ENCODE measurements at regions not wholly inside any gene's neighbourhood (a gene's known extent, or its start where the extent isn't known, plus 50 kb on each side); places are given as distances from the start of the nearest gene placed in this dataset.

DNA sequence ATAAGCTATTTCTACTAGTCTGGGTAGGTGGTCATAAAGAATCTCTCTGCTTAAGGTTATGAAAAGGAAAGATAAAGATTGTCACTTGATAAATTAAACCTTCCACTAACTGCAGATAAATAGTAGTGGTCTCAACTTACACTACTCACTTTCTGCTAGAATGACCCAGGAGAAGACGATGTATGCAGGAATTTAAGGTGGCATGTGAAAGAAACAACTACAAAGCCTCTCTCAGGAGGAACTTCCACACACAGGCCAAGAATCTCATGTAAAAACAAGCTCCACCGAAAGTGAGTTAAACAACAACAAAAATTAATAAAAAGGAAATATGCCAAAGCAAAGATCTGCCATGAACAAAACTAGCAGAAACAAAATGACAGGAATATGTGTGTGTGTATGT lies 165.4 kb downstream of the CDC14C start:
- H3K4me3 ChIP-seq (replicated peaks in 1 of 3; ENCODE audit: low read depth in 2 of 3, low read length in 3 of 3): no peak overlapping the region

DNA sequence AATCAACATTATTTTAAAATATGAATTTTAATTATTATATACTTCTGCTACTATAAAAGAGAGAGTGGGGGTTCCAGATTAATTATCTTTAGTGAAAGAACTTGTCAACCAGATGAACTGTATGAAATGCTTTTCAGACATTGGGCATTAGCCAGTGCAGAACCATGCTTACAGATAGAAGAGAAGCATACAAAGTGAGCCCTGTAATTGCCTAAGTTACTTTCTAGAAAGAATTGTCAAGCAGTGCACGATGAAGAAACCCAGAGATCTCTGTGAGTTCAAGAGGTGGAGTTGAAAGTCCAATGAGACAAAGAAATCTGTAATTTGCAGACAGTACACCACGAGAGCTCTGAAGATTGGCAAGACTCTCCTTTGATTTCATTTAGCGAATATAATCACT lies 166.7 kb downstream of the CDC14C start:
- WGBS (ENCODE audit: insufficient coverage): 78% methylated on average over 1 of the region's 3 CpGs
- Histone ChIP-seq H3K4me3 (replicated peaks in 1 of 3; ENCODE audit: low read depth in 2 of 3, low read length in 3 of 3) (no peak overlapping the region), H3K9me3 (replicated peaks in 1 of 2; ENCODE audit: control insufficient read depth in 1 of 2, insufficient read depth in 1 of 2, low read length in 2 of 2) (no peaks in the 10 kb centered on the region), H3K27ac (ENCODE audit: low read depth in 1 of 2, low read length in 2 of 2) (no peak overlapping the region), H3K79me2 (ENCODE audit: insufficient read depth, low read length) (no peaks in the 10 kb centered on the region), H3K36me3 (replicated peaks in 1 of 2; ENCODE audit: control insufficient read depth in 1 of 2, insufficient read depth in 2 of 2, low read length in 2 of 2) (no peaks in the 10 kb centered on the region), H3K4me2 (replicated peaks; ENCODE audit: extremely low read depth, low read length, poor library complexity, severe bottlenecking) (no peak overlapping the region), H3K4me1 (ENCODE audit: control insufficient read depth in 1 of 2, insufficient read depth in 2 of 2, low read length in 2 of 2) (no peaks in the 10 kb centered on the region), H3K27me3 (ENCODE audit: control insufficient read depth in 2 of 2, insufficient read depth in 2 of 2, low read length in 2 of 2) (no peaks in the 10 kb centered on the region), H4K20me1 (ENCODE audit: insufficient read depth, low read length) (no peaks in the 10 kb centered on the region), H2AFZ (ENCODE audit: insufficient read depth, low read depth, low read length, poor library complexity, severe bottlenecking) (no peak overlapping the region), H3K9ac (ENCODE audit: insufficient read depth, low read length, poor library complexity, severe bottlenecking) (no peak overlapping the region)
- Mint-ChIP-seq H3K4me1 (no peaks in the 10 kb centered on the region), H3K4me3 (no peak overlapping the region), H3K36me3 (no peaks in the 10 kb centered on the region), H3K27me3 (ENCODE audit: low read depth in 3 of 3) (peaks cover 0 to 5% (median 0%) of the 10 kb centered on the region in 3 donors), H3K9me3 (peaks cover 0 to 2% (median 0%) of the 10 kb centered on the region in 7 donors), H3K27ac (no peak overlapping the region)
- TF ChIP-seq, protein P1, sequence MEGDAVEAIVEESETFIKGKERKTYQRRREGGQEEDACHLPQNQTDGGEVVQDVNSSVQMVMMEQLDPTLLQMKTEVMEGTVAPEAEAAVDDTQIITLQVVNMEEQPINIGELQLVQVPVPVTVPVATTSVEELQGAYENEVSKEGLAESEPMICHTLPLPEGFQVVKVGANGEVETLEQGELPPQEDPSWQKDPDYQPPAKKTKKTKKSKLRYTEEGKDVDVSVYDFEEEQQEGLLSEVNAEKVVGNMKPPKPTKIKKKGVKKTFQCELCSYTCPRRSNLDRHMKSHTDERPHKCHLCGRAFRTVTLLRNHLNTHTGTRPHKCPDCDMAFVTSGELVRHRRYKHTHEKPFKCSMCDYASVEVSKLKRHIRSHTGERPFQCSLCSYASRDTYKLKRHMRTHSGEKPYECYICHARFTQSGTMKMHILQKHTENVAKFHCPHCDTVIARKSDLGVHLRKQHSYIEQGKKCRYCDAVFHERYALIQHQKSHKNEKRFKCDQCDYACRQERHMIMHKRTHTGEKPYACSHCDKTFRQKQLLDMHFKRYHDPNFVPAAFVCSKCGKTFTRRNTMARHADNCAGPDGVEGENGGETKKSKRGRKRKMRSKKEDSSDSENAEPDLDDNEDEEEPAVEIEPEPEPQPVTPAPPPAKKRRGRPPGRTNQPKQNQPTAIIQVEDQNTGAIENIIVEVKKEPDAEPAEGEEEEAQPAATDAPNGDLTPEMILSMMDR (IDR thresholded peaks at IDR 0.05): no peak
- intact Hi-C loops (cut with micrococcal nuclease): no loop called here
- no peak for DNase-seq

More for the DNA sequence above, 165.4 kb downstream of the CDC14C start:
- Mint-ChIP-seq H3K4me1 (no peaks in the 10 kb centered on the region), H3K27ac (no peak overlapping the region), H3K27me3 (ENCODE audit: low read depth in 3 of 3) (peaks cover 0 to 2% (median 0%) of the 10 kb centered on the region in 3 donors), H3K36me3 (no peaks in the 10 kb centered on the region), H3K9me3 (no peaks in the 10 kb centered on the region), H3K4me3 (no peak overlapping the region)
- H3K4me1 ChIP-seq (ENCODE audit: control insufficient read depth in 1 of 2, insufficient read depth in 2 of 2, low read length in 2 of 2): no peaks in the 10 kb centered on the region
- no peaks in the 10 kb centered on the region for H3K79me2 ChIP-seq (ENCODE audit: insufficient read depth, low read length)
- no peak overlapping the region for H2AFZ ChIP-seq (ENCODE audit: insufficient read depth, low read depth, low read length, poor library complexity, severe bottlenecking)
- intact Hi-C loops (cut with micrococcal nuclease): no loop called here
- H4K20me1 ChIP-seq (ENCODE audit: insufficient read depth, low read length): no peaks in the 10 kb centered on the region
- H3K4me2 ChIP-seq (replicated peaks; ENCODE audit: extremely low read depth, low read length, poor library complexity, severe bottlenecking): no peak overlapping the region
- no peaks in the 10 kb centered on the region for H3K9me3 ChIP-seq (replicated peaks in 1 of 2; ENCODE audit: control insufficient read depth in 1 of 2, insufficient read depth in 1 of 2, low read length in 2 of 2)
- DNase-seq: no peak
- no peak overlapping the region for H3K9ac ChIP-seq (ENCODE audit: insufficient read depth, low read length, poor library complexity, severe bottlenecking)
- WGBS (ENCODE audit: insufficient coverage): no CpG with 5 or more reads among the region's 2 CpGs
- TF ChIP-seq, protein P1 (IDR thresholded peaks at IDR 0.05): no peak
- no peak overlapping the region for H3K27ac ChIP-seq (ENCODE audit: low read depth in 1 of 2, low read length in 2 of 2)
- no peaks in the 10 kb centered on the region for H3K27me3 ChIP-seq (ENCODE audit: control insufficient read depth in 2 of 2, insufficient read depth in 2 of 2, low read length in 2 of 2)
- H3K36me3 ChIP-seq (replicated peaks in 1 of 2; ENCODE audit: control insufficient read depth in 1 of 2, insufficient read depth in 2 of 2, low read length in 2 of 2): no peaks in the 10 kb centered on the region
